ENCODE measurements at regions not wholly inside any gene's neighbourhood (a gene's known extent, or its start where the extent isn't known, plus 50 kb on each side); places are given as distances from the start of the nearest gene placed in this dataset.

DNA sequence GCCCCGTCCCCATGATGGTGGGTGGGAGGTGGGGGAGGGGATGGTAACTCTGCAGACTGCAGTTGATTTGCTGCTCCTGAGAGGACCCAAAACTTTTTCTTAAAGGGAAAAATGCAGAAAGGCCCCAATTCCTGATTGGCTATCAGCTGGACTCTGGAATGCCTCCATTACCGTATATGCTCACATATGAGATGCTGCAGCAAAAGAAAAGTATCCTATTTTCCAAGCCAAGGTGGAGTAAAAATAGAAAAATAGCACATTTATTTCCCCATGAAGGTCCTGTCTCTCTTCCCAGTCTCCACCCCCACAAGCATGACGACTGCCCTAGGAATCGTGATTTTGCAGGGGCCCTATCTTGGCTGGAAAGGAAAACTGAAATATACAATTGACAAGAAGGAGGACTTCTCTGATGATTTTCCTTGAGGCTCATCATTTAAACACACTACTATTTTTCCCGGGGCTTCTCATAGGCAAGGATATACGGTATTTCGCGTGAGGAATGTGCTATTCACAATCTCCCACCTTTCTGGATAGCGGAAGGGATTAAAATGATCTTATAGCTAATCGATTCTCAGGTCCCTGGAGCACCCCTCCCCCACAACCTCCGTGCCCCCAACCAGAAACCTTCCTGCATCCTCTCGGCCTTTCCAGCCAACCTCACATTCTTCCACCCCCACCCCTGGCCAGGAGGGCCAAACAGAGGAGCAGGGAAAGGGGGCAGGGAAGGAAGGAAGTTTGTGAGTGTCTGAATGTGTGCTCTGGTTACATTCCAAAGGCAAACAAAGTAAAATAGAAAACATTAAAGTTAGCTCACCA lies 138.9 kb upstream of the CCND2 start:
- TF ChIP-seq POLR2AphosphoS2 (IDR thresholded peaks at IDR 0.05; ENCODE audit: low read depth, low read length) (no peak), POLR2AphosphoS5 (IDR thresholded peaks at IDR 0.05; ENCODE audit: low read length) (no peak), JUNB (IDR thresholded peaks at IDR 0.05) (no peak), POLR2A (IDR thresholded peaks at IDR 0.05; ENCODE audit: low read depth, low read length) (no peak)
